A673 (cell line): ENCODE measurements at regions not wholly inside any gene's neighbourhood (a gene's known extent, or its start where the extent isn't known, plus 50 kb on each side); places are given as distances from the start of the nearest gene placed in this dataset.

Experiments used
- CTCF ChIP-seq: fragments of 300-800, 200-600 bp; sonication (generic); conservative IDR thresholded peaks from 2 replicates; pipeline ENCODE4 v1.5.1; 2017; ENCODE audit warnings: low read depth, mild to moderate bottlenecking, antibody characterized with exemption, low read length, moderate library complexity, mixed read lengths
- EZH2 ChIP-seq: fragments of 200-600 bp; sonication (generic); IDR thresholded peaks from 2 replicates; pipeline ENCODE4 v1.6.1; 2017; ENCODE audit warnings: borderline replicate concordance, low read depth, mild to moderate bottlenecking, mixed read lengths, antibody characterized with exemption, low read length; ENCODE audit not compliant: poor library complexity, severe bottlenecking

DNA sequence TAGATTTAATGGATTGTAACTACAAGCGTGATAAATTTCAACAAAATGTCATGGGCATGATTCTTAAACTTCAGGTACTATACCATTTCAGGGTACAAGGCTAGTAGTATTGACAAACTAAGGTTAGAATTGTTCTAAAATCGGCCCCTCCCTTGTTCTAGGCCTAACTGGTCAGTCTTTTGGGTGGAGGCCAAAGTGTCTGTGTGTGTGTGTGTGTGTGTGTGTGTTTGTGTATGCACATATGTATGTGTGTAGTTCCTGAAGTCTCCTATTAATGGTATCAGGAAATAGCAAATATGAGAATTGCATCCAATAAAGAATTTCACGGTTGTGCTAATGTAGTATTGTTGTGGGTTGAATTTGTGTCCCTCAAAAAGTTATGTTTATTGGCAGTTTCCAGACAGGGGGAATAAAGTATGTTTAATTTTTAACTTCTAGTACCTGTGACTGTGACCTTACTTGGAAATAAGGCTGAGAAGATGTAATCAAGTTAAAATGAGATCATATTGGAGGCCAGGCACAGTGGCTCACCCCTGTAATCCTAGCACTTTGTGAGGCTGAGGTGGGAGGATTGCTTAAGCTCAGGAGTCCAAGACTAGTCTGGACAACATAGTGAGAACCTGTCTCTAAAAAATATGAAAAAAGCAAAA lies 119.2 kb downstream of the KLF5 start:
- TF ChIP-seq CTCF (no peak), EZH2 (no peak)
